ENCODE measurements at regions not wholly inside any gene's neighbourhood (a gene's known extent, or its start where the extent isn't known, plus 50 kb on each side); places are given as distances from the start of the nearest gene placed in this dataset.
A peak's percentile ranks its signal among the peaks of the same experiment; 100 is the strongest.

- Histone ChIP-seq H3K36me3 (ENCODE audit: low read depth, missing control alignments) (no peaks in the 10 kb centered on the region), H3K4me1 (no peaks in the 10 kb centered on the region), H3K27ac (no peak overlapping the region), H3K27me3 (no peaks in the 10 kb centered on the region), H3K4me3 (no peak overlapping the region), H3K9me3 (no peaks in the 10 kb centered on the region)
- TF ChIP-seq POLR2A (IDR thresholded peaks at IDR 0.05) (no peak), CTCF (IDR thresholded peaks at IDR 0.05) (no peak)
- 92 to 93% methylated on average over 2 of the region's 2 CpGs for whole genome bisulfite sequencing, 2 donors
- DNase-seq, result no peak
- intact Hi-C loops (cut with DNase I; ENCODE audit: low total_unique reads), result no loop called here
Measured at GRCh38 chr11:88427719-88428118, 90.2 kb upstream of the CTSC start.

- Histone ChIP-seq H3K36me3 (ENCODE audit: low read depth, missing control alignments) (no peaks in the 10 kb centered on the region), H3K4me3 (no peak overlapping the region), H3K9me3 (no peaks in the 10 kb centered on the region), H3K27me3 (no peaks in the 10 kb centered on the region), H3K27ac (no peak overlapping the region), H3K4me1 (no peaks in the 10 kb centered on the region)
- intact Hi-C loops (cut with DNase I; ENCODE audit: low total_unique reads), result no loop called here
- 83 to 89% methylated on average over 6 of the region's 6 CpGs for WGBS, 2 donors
- DNase-seq, result no peak
- TF ChIP-seq CTCF (IDR thresholded peaks at IDR 0.05), result no peak
- TF ChIP-seq POLR2A (IDR thresholded peaks at IDR 0.05), result no peak
Measured at GRCh38 chr11:88424881-88425280, 87.3 kb upstream of the CTSC start.

- Histone ChIP-seq H3K27me3 (no peaks in the 10 kb centered on the region), H3K4me1 (no peaks in the 10 kb centered on the region), H3K27ac (peak overlapping the region in 1 of 2 donors; percentile 18), H3K36me3 (ENCODE audit: low read depth, missing control alignments) (no peaks in the 10 kb centered on the region), H3K4me3 (no peak overlapping the region), H3K9me3 (no peaks in the 10 kb centered on the region)
- intact Hi-C loops (cut with DNase I; ENCODE audit: low total_unique reads), result no loop called here
- WGBS, 2 donors, result 61 to 71% methylated on average over 1 of the region's 1 CpG
- no peak for TF ChIP-seq POLR2A (IDR thresholded peaks at IDR 0.05)
- no peak for TF ChIP-seq CTCF (IDR thresholded peaks at IDR 0.05)
- DNase-seq, result no peak
Measured at GRCh38 chr11:88421530-88421929, 84.0 kb upstream of the CTSC start.

- WGBS, 2 donors, result 59 to 60% methylated on average over 7 of the region's 7 CpGs
- H3K4me3 ChIP-seq, result no peak overlapping the region
- no peaks in the 10 kb centered on the region for H3K27me3 ChIP-seq
- H3K9me3 ChIP-seq, result no peaks in the 10 kb centered on the region
- TF ChIP-seq CTCF (IDR thresholded peaks at IDR 0.05), result no peak
- TF ChIP-seq POLR2A (IDR thresholded peaks at IDR 0.05), result no peak
- H3K27ac ChIP-seq, result peak overlapping the region in 1 of 2 donors; percentile 18
- H3K36me3 ChIP-seq (ENCODE audit: low read depth, missing control alignments), result no peaks in the 10 kb centered on the region
- peak; percentile 16 for DNase-seq
- no peaks in the 10 kb centered on the region for H3K4me1 ChIP-seq
- intact Hi-C loops (cut with DNase I; ENCODE audit: low total_unique reads), result no loop called here
Measured at GRCh38 chr11:88420165-88420791, 82.7 kb upstream of the CTSC start.

- Histone ChIP-seq H3K4me1 (peaks cover 3% of the 10 kb centered on the region), H3K27me3 (no peaks in the 10 kb centered on the region), H3K9me3 (no peaks in the 10 kb centered on the region), H3K4me3 (no peak overlapping the region), H3K27ac (no peak overlapping the region), H3K36me3 (ENCODE audit: low read depth, missing control alignments) (no peaks in the 10 kb centered on the region)
- no peak for TF ChIP-seq CTCF (IDR thresholded peaks at IDR 0.05)
- TF ChIP-seq POLR2A (IDR thresholded peaks at IDR 0.05), result no peak
- intact Hi-C loops (cut with DNase I; ENCODE audit: low total_unique reads), result no loop called here
- DNase-seq, result no peak
- WGBS, 2 donors, result 87 to 91% methylated on average over 3 of the region's 3 CpGs
Measured at GRCh38 chr11:88418508-88418907, 81.0 kb upstream of the CTSC start.

Measured in testis (tissue), 2 donors.